PFSK-1 (cell line): ENCODE measurements at regions not wholly inside any gene's neighbourhood (a gene's known extent, or its start where the extent isn't known, plus 50 kb on each side); places are given as distances from the start of the nearest gene placed in this dataset.

Experiments used
- POLR2AphosphoS5 ChIP-seq: IDR thresholded peaks from 2 replicates; pipeline ENCODE4 v1.6.1; 2012; ENCODE audit warnings: low read depth, mild to moderate bottlenecking, control low read depth, low read length, moderate library complexity
- REST ChIP-seq, 2 experiments: IDR thresholded peaks; 2 replicates each; pipeline versions ENCODE4 v1.6.1 to v1.8.0; 2011 to 2012; ENCODE audit warnings: low read depth in 2 of 2, low read length in 2 of 2, control low read depth in 1 of 2, inconsistent platforms in 1 of 2, mild to moderate bottlenecking in 1 of 2, moderate library complexity in 1 of 2; ENCODE audit not compliant: insufficient read depth in 1 of 2
- TAF1 ChIP-seq: IDR thresholded peaks from 2 replicates; pipeline ENCODE4 v1.6.1; 2012; ENCODE audit warnings: low read length, control low read depth, borderline replicate concordance; ENCODE audit not compliant: insufficient read depth

DNA sequence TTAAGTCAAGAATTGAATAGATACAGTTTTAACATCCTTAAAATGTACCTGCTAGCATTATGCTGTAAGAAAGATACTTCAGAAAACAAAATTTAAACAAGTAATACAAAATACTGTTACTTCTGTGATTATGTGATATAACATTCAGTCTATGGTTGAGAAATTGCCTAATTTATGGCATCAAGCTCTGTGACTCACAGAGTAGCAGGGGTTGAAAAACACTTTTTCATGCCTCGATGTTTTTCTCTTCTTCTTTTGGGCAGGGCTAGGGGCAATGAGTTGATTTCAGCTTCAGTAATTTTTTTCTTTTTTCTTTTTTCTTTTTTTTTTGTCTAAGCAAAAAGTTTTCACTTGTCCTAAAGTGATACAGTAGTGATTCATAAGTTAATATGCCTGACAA is 209.2 kb downstream of the MBL2 start:
- TF ChIP-seq REST (IDR thresholded peaks at IDR 0.05; ENCODE audit: insufficient read depth in 1 of 2, low read depth in 2 of 2, low read length in 2 of 2) (no peak), POLR2AphosphoS5 (no peak), TAF1 (no peak)
